HG03280 (cell line): ENCODE measurements at regions not wholly inside any gene's neighbourhood (a gene's known extent, or its start where the extent isn't known, plus 50 kb on each side); places are given as distances from the start of the nearest gene placed in this dataset.
A peak's percentile ranks its signal among the peaks of the same experiment; 100 is the strongest.

Source experiments
- ATAC-seq: cut with Tn5 transposase; IDR thresholded peaks from one replicate; pipeline ENCODE4 v1.9.1; 2021; ENCODE audit warnings: mild to moderate bottlenecking, moderate library complexity; ENCODE audit not compliant: unreplicated experiment

- ATAC-seq: no peak
Observed at GRCh38 chr2:205937211-205937610, 148.8 kb downstream of the INO80D start.

DNA sequence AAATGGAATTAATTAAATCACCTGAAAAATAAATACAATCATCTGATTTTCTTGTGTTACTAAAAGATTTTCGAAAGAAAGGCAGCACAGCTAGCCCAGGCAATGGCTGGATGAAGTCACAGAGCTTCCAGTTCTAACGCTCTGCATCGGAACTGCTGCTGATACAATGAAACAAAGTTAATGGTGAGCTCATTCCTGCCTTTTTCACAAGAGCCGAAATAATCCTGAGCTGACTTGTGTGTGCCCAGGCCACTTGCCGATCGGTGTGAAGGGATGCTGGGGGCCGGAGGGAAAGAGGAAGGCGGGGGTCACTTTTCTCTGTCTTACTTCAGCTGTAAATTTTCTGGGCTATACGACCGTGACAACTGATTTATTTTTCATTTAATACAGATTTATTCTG lies 149.5 kb downstream of the INO80D start:
- no peak for ATAC-seq

GRCh38 chr2:205934443-205934842 lies 151.5 kb downstream of the INO80D start:
- ATAC-seq: no peak

DNA sequence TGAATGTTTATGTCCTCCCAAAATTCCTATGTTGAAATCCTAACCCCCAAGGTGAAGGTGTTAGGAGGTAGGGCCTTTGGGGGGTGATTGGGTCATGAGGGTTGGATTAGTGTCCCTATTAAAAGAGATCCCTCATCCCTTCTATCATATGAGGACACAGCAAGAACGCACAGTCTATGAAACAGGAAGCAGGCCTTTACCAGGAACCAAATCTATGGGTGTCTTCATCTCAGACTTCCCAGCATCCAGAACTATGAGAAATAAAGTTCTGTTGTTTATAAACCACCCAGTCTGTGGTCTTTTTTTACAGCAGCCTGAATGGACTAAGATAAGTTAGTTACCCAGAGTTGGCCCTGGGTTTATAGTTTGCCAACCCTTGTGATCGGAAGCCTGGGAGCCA lies 153.1 kb downstream of the INO80D start:
- ATAC-seq: no peak

GRCh38 chr2:205931388-205931787 lies 154.6 kb downstream of the INO80D start:
- ATAC-seq: no peak

GRCh38 chr2:205930209-205930608 lies 155.8 kb downstream of the INO80D start:
- no peak for ATAC-seq

DNA sequence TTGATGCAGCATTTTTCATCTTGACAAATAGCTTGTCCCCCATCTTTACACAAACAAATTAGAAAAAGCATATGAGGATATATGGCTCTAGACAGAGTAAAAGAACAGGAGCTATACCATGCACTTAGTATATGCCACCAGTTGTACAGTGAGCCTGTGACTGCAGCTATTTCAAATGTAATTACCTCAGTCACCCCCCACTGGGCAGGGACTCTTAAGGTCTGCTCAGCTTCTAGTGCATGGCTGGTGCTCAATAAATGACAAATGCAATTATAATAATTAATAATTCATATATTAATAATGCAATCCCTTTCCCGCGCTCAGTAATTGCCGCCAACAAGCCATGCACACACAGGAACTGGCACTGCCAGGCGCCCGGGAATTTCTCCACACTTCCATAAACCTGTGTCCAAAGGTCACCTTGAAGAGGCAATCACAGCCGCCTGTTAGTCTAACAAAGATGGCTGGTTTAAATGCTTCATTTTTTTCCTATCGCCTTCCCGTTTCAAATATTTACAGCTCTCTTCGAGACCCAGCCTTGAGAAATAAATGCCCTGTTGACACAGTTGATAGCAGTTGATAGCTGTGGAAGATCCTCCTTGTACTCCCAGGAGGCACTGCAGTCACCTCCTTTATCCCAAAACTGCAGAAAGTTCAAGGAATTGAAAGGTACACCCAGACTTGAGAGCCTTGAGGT lies 156.6 kb downstream of the INO80D start:
- no peak for ATAC-seq

GRCh38 chr2:205925373-205926337 lies 160.3 kb downstream of the INO80D start:
- ATAC-seq: peak; percentile 90

DNA sequence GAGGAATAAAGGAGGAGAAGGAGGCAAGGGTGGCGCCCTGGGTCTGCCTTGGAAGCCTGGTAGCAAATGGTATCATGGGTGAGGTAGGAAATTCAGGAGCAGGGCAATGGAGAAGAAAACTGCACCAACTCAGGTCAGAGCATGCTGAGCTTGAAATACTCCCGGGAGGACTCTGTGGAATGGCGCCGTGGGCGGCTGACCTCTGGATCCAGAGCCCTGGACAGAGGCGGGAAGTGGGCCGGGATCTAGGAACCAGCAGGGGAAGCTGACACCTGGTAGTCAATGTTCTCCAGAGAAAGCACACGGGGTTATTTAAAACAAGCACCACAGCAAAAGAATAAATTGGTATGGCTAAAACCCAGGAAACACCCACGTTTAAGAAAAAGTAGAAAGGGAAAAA lies 161.3 kb downstream of the INO80D start:
- ATAC-seq: no peak

- no peak for ATAC-seq
Observed at GRCh38 chr2:205915130-205915524, 170.8 kb downstream of the INO80D start.

- no peak for ATAC-seq
Observed at GRCh38 chr2:205914213-205915129, 171.5 kb downstream of the INO80D start.

DNA sequence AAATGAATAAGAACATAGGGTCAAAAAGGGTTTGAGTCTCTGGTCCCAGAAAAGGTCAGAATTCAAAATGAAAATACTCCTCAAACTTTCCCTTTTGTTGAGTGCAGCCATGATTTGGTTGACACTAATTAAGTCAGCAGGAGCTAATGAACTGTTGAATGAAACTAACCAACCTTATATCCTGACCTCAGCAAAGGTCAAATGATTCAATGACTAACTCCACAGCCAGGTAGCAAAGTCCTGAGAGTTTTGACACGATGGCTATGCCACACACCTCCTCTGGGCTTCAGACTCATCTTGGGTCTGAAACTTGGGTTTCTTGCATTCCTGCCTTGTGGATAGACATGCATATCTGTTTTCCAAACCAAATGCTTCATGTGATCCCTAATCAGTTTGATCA lies 172.3 kb downstream of the INO80D start:
- ATAC-seq: no peak

- no peak for ATAC-seq
Observed at GRCh38 chr2:205911306-205911705, 174.7 kb downstream of the INO80D start.

GRCh38 chr2:205909184-205909572 lies 176.8 kb downstream of the INO80D start:
- no peak for ATAC-seq

GRCh38 chr2:205908212-205909183 lies 177.5 kb downstream of the INO80D start:
- no peak for ATAC-seq

GRCh38 chr2:205906419-205906818 lies 179.6 kb downstream of the INO80D start:
- no peak for ATAC-seq

- ATAC-seq: no peak
Observed at GRCh38 chr2:205905576-205905975, 180.4 kb downstream of the INO80D start.

GRCh38 chr2:205904873-205905272 lies 181.1 kb downstream of the INO80D start:
- ATAC-seq: no peak

DNA sequence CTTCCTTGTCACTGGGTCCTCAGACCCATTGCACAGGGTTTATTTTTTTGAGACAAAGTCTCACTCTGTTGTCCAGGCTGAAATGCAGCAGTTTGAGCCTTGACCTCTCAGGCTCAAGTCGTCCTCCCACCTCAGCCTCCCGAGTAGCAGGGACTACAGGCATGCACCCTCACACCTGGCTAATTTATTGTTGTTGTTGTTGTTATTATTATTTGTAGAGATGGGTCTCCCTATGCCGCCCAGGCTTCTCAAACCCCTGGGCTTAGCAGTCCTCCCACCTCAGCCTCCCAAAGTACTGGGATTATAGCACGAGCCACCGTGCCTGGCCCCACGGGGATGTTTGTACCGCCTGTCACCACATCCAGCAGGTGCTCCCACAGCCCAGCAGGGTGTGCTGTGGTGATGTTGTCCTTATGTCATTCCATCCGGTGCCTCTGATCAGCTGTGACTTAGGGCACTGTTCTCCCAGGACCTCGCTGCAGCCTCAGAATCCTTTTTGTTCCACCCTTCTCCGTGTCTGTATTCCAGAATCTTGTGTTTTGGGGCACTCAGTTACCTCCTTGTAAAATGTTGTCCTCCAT lies 182.3 kb downstream of the INO80D start:
- peak; percentile 94 for ATAC-seq

GRCh38 chr2:205902900-205903237 lies 183.1 kb downstream of the INO80D start:
- no peak for ATAC-seq
